ENCODE measurements at regions not wholly inside any gene's neighbourhood (a gene's known extent, or its start where the extent isn't known, plus 50 kb on each side); places are given as distances from the start of the nearest gene placed in this dataset.

DNA sequence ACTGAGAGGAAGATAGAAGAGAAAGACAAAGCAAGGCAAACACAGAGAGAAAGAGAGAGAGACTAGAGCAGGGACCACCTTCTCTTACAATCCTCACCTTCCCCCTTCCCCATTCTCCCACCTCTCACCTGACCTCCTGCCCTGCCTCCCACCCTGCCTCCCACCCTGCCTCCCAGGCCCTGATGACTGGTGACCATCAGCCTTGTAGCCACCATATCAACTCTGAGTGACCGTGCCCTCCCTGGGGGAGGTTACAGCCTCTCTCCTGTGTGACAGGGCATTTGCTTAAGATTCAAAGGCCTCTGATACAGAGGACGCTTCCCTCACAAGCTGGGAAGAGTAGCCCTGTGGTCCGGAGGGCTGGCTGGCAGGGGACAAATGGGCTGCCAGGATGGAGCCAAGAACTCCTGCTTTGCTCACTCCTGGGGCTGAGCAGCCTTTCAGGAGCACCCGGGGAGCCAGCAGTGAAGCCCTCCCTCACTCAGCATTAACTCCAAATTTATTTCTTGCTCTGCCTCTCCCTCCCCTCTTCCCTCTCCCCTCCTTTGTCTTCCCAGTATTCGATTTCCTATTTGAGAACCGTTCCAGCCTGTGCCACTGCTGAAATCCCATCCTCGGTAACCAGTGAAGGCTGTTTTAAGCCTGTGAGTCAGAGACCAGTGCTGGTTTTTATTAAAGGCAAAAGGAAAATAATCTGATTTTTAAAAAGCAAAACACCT is 125.2 kb upstream of the SYT13 start:
- TF ChIP-seq GABPA (IDR thresholded peaks at IDR 0.05; ENCODE audit: low read depth) = no peak
- TF ChIP-seq, protein P1, sequence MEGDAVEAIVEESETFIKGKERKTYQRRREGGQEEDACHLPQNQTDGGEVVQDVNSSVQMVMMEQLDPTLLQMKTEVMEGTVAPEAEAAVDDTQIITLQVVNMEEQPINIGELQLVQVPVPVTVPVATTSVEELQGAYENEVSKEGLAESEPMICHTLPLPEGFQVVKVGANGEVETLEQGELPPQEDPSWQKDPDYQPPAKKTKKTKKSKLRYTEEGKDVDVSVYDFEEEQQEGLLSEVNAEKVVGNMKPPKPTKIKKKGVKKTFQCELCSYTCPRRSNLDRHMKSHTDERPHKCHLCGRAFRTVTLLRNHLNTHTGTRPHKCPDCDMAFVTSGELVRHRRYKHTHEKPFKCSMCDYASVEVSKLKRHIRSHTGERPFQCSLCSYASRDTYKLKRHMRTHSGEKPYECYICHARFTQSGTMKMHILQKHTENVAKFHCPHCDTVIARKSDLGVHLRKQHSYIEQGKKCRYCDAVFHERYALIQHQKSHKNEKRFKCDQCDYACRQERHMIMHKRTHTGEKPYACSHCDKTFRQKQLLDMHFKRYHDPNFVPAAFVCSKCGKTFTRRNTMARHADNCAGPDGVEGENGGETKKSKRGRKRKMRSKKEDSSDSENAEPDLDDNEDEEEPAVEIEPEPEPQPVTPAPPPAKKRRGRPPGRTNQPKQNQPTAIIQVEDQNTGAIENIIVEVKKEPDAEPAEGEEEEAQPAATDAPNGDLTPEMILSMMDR (IDR thresholded peaks at IDR 0.05) = no peak
- no peak for TF ChIP-seq CHD2 (IDR thresholded peaks at IDR 0.05; ENCODE audit: low read length, partially characterized antibody)
- no peak for TF ChIP-seq EZH2phosphoT487 (IDR thresholded peaks at IDR 0.05; ENCODE audit: borderline replicate concordance, low read depth)
- TF ChIP-seq EP300 (IDR thresholded peaks at IDR 0.05; ENCODE audit: borderline replicate concordance in 1 of 2, low read depth in 1 of 2, low read length in 1 of 2) = peak in 1 of 2 experiments; percentile 54; a peak in 2 of 4 replicates
- TF ChIP-seq RCOR1 (IDR thresholded peaks at IDR 0.05; ENCODE audit: low read length) = no peak
- TF ChIP-seq, protein P2, sequence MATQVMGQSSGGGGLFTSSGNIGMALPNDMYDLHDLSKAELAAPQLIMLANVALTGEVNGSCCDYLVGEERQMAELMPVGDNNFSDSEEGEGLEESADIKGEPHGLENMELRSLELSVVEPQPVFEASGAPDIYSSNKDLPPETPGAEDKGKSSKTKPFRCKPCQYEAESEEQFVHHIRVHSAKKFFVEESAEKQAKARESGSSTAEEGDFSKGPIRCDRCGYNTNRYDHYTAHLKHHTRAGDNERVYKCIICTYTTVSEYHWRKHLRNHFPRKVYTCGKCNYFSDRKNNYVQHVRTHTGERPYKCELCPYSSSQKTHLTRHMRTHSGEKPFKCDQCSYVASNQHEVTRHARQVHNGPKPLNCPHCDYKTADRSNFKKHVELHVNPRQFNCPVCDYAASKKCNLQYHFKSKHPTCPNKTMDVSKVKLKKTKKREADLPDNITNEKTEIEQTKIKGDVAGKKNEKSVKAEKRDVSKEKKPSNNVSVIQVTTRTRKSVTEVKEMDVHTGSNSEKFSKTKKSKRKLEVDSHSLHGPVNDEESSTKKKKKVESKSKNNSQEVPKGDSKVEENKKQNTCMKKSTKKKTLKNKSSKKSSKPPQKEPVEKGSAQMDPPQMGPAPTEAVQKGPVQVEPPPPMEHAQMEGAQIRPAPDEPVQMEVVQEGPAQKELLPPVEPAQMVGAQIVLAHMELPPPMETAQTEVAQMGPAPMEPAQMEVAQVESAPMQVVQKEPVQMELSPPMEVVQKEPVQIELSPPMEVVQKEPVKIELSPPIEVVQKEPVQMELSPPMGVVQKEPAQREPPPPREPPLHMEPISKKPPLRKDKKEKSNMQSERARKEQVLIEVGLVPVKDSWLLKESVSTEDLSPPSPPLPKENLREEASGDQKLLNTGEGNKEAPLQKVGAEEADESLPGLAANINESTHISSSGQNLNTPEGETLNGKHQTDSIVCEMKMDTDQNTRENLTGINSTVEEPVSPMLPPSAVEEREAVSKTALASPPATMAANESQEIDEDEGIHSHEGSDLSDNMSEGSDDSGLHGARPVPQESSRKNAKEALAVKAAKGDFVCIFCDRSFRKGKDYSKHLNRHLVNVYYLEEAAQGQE (IDR thresholded peaks at IDR 0.05; ENCODE audit: low read depth, low read length) = no peak
- no peak for TF ChIP-seq SMC3 (IDR thresholded peaks at IDR 0.05; ENCODE audit: low read depth, low read length)
- TF ChIP-seq GATA2 (CRISPR knock-in tag; IDR thresholded peaks at IDR 0.05) = no peak
- peak; percentile 46; the same call in 1 of the 2 replicates for TF ChIP-seq JUND (IDR thresholded peaks at IDR 0.05)
- TF ChIP-seq, protein P3, sequence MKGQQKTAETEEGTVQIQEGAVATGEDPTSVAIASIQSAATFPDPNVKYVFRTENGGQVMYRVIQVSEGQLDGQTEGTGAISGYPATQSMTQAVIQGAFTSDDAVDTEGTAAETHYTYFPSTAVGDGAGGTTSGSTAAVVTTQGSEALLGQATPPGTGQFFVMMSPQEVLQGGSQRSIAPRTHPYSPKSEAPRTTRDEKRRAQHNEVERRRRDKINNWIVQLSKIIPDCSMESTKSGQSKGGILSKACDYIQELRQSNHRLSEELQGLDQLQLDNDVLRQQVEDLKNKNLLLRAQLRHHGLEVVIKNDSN (IDR thresholded peaks at IDR 0.05; ENCODE audit: borderline replicate concordance, low read depth) = no peak
- TF ChIP-seq RAD21 (IDR thresholded peaks at IDR 0.05; ENCODE audit: low read length) = no peak
